Astrocyte (in vitro differentiated cells and primary cell): ENCODE measurements at regions not wholly inside any gene's neighbourhood (a gene's known extent, or its start where the extent isn't known, plus 50 kb on each side); places are given as distances from the start of the nearest gene placed in this dataset.

ENCODE experiments used
- DNase-seq: peaks from one replicate; pipeline ENCODE4 v3.0.0-alpha.2; 2010; ENCODE audit warnings: low read depth
- FAIRE-seq: peaks from 2 replicates; lab custom pipeline; 2011; peaks lifted over from hg19 to GRCh38; lab: Jason Lieb, UNC
- H2AFZ ChIP-seq: 2 replicates; pipeline ENCODE4 v1.6.0; 2012; ENCODE audit warnings: low read depth, low read length, inconsistent platforms
- H3K27ac ChIP-seq: 2 replicates; pipeline ENCODE4 v1.5.1; 2011; ENCODE audit warnings: low read depth, low read length, inconsistent platforms
- H3K27me3 ChIP-seq: 2 replicates; pipeline ENCODE4 v1.6.0; 2011; ENCODE audit warnings: low read length, inconsistent platforms; ENCODE audit not compliant: insufficient read depth
- H3K36me3 ChIP-seq: 2 replicates; pipeline ENCODE4 v1.5.1; 2011; ENCODE audit warnings: low read length, inconsistent platforms; ENCODE audit not compliant: insufficient read depth
- H3K4me1 ChIP-seq: 2 replicates; pipeline ENCODE4 v1.5.1; 2011; ENCODE audit warnings: low read length, inconsistent platforms; ENCODE audit not compliant: insufficient read depth
- H3K4me2 ChIP-seq: 2 replicates; pipeline ENCODE4 v1.6.0; 2012; ENCODE audit warnings: low read length, inconsistent platforms
- H3K4me3 ChIP-seq: 2 replicates; pipeline ENCODE4 v1.5.1; 2011; ENCODE audit warnings: low read depth, mild to moderate bottlenecking, low read length, inconsistent platforms; ENCODE audit not compliant: insufficient read depth
- H3K79me2 ChIP-seq: 2 replicates; pipeline ENCODE4 v1.6.0; 2012; ENCODE audit warnings: mild to moderate bottlenecking, low read length, inconsistent platforms; ENCODE audit not compliant: insufficient read depth
- H3K9ac ChIP-seq: 2 replicates; pipeline ENCODE4 v1.6.0; 2012; ENCODE audit warnings: mild to moderate bottlenecking, low read length, inconsistent platforms
- H3K9me3 ChIP-seq: 2 replicates; pipeline ENCODE4 v1.5.1; 2012; ENCODE audit warnings: low read depth, mild to moderate bottlenecking, low read length, inconsistent platforms; ENCODE audit not compliant: insufficient read depth
- H4K20me1 ChIP-seq: 2 replicates; pipeline ENCODE4 v1.6.0; 2012; ENCODE audit warnings: low read length, inconsistent platforms; ENCODE audit not compliant: insufficient read depth
- H3K27ac Mint-ChIP-seq: one replicate; pipeline ENCODE4 v1.8.0; 2021; ENCODE audit warnings: mild to moderate bottlenecking, mixed read lengths; ENCODE audit not compliant: unreplicated experiment
- H3K27me3 Mint-ChIP-seq: one replicate; pipeline ENCODE4 v1.8.0; 2021; ENCODE audit warnings: low read depth, mixed read lengths; ENCODE audit not compliant: unreplicated experiment
- H3K36me3 Mint-ChIP-seq: one replicate; pipeline ENCODE4 v1.8.0; 2021; ENCODE audit warnings: low read depth, mixed read lengths; ENCODE audit not compliant: unreplicated experiment
- H3K4me1 Mint-ChIP-seq: one replicate; pipeline ENCODE4 v1.8.0; 2021; ENCODE audit warnings: low read depth, mixed read lengths; ENCODE audit not compliant: unreplicated experiment
- H3K4me3 Mint-ChIP-seq: one replicate; pipeline ENCODE4 v1.8.0; 2021; ENCODE audit warnings: mild to moderate bottlenecking, moderate library complexity, mixed read lengths; ENCODE audit not compliant: unreplicated experiment
- H3K9me3 Mint-ChIP-seq: one replicate; pipeline ENCODE4 v1.8.0; 2021; ENCODE audit warnings: mild to moderate bottlenecking, mixed read lengths; ENCODE audit not compliant: unreplicated experiment
- EZH2 ChIP-seq: IDR thresholded peaks from 2 replicates; pipeline ENCODE4 v1.6.1; 2012; ENCODE audit warnings: mild to moderate bottlenecking, low read length, inconsistent platforms; ENCODE audit not compliant: insufficient read depth
- TF ChIP-seq, protein P1 (sequence below): IDR thresholded peaks from 2 replicates; pipeline ENCODE4 v1.5.1; 2011; ENCODE audit warnings: low read depth, mild to moderate bottlenecking, inconsistent platforms, low read length, moderate library complexity; ENCODE audit not compliant: insufficient read depth

DNA sequence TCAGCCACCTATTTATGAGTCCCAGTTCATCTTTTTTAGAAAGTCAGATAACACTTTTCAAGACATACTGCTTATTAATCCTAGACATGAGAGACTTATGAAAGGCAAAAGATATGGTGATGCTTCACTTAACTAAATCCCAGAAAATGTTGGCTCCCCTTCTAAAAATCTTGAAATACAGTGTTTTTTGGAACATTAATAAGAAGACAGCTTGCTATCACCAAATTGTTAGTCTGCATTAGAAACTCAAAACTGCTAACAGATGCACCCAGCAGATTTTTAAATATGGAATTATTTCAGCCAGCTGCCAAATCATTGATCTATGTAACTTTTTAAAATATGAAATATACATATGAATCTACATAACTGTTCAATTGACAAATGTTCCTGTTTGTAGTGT lies 108.6 kb upstream of the TIAM2 start:
- Histone ChIP-seq H3K79me2 (no peaks in the 10 kb centered on the region), H3K36me3 (no peaks in the 10 kb centered on the region), H4K20me1 (peaks cover 20% of the 10 kb centered on the region), H3K27me3 (no peaks in the 10 kb centered on the region), H2AFZ (no peak overlapping the region), H3K9me3 (no peaks in the 10 kb centered on the region), H3K9ac (no peak overlapping the region), H3K27ac (no peak overlapping the region), H3K4me1 (no peaks in the 10 kb centered on the region), H3K4me3 (no peak overlapping the region), H3K4me2 (no peak overlapping the region)
- Mint-ChIP-seq H3K9me3 (peaks cover 2% of the 10 kb centered on the region), H3K4me1 (peaks cover 19% of the 10 kb centered on the region), H3K27ac (no peak overlapping the region), H3K4me3 (no peak overlapping the region), H3K27me3 (no peaks in the 10 kb centered on the region), H3K36me3 (peaks cover 3% of the 10 kb centered on the region)
- no peak for DNase-seq
- FAIRE-seq, result no peak
- TF ChIP-seq EZH2, result no peak
- TF ChIP-seq, protein P1, sequence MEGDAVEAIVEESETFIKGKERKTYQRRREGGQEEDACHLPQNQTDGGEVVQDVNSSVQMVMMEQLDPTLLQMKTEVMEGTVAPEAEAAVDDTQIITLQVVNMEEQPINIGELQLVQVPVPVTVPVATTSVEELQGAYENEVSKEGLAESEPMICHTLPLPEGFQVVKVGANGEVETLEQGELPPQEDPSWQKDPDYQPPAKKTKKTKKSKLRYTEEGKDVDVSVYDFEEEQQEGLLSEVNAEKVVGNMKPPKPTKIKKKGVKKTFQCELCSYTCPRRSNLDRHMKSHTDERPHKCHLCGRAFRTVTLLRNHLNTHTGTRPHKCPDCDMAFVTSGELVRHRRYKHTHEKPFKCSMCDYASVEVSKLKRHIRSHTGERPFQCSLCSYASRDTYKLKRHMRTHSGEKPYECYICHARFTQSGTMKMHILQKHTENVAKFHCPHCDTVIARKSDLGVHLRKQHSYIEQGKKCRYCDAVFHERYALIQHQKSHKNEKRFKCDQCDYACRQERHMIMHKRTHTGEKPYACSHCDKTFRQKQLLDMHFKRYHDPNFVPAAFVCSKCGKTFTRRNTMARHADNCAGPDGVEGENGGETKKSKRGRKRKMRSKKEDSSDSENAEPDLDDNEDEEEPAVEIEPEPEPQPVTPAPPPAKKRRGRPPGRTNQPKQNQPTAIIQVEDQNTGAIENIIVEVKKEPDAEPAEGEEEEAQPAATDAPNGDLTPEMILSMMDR, result no peak

DNA sequence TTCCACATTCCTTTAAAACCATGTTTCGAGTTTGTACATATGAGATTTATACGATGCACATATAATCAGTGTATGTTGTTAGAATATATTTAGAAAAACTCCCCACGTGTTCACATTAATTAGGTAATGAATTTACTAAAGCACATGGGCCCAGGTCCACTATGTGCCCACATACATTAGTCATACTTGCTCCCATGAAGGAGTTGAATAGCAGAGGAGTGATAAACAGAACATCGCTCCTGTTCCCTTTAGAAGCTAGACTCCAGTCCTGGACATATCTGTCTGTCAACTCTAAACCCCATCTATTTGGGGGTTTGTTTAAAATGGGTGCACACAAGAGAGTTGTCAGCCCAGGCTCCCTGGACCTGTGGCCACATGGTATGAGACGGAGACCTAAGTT lies 108.1 kb upstream of the TIAM2 start:
- H3K27me3 Mint-ChIP-seq, result no peaks in the 10 kb centered on the region
- H3K4me1 ChIP-seq, result no peaks in the 10 kb centered on the region
- H3K9me3 Mint-ChIP-seq, result peaks cover 2% of the 10 kb centered on the region
- peak overlapping the region; percentile 42 for H3K27ac Mint-ChIP-seq
- FAIRE-seq (no peak), DNase-seq (peak; percentile 52)
- H3K4me1 Mint-ChIP-seq, result peaks cover 20% of the 10 kb centered on the region
- no peak overlapping the region for H3K27ac ChIP-seq
- H3K4me2 ChIP-seq, result no peak overlapping the region
- H2AFZ ChIP-seq, result no peak overlapping the region
- no peaks in the 10 kb centered on the region for H3K9me3 ChIP-seq
- no peaks in the 10 kb centered on the region for H3K36me3 ChIP-seq
- H3K4me3 Mint-ChIP-seq, result no peak overlapping the region
- peaks cover 2% of the 10 kb centered on the region for H3K79me2 ChIP-seq
- H3K9ac ChIP-seq, result no peak overlapping the region
- no peak for TF ChIP-seq EZH2
- TF ChIP-seq, protein P1, result no peak
- peaks cover 5% of the 10 kb centered on the region for H3K36me3 Mint-ChIP-seq
- H3K4me3 ChIP-seq, result no peak overlapping the region
- no peaks in the 10 kb centered on the region for H3K27me3 ChIP-seq
- H4K20me1 ChIP-seq, result peaks cover 22% of the 10 kb centered on the region

DNA sequence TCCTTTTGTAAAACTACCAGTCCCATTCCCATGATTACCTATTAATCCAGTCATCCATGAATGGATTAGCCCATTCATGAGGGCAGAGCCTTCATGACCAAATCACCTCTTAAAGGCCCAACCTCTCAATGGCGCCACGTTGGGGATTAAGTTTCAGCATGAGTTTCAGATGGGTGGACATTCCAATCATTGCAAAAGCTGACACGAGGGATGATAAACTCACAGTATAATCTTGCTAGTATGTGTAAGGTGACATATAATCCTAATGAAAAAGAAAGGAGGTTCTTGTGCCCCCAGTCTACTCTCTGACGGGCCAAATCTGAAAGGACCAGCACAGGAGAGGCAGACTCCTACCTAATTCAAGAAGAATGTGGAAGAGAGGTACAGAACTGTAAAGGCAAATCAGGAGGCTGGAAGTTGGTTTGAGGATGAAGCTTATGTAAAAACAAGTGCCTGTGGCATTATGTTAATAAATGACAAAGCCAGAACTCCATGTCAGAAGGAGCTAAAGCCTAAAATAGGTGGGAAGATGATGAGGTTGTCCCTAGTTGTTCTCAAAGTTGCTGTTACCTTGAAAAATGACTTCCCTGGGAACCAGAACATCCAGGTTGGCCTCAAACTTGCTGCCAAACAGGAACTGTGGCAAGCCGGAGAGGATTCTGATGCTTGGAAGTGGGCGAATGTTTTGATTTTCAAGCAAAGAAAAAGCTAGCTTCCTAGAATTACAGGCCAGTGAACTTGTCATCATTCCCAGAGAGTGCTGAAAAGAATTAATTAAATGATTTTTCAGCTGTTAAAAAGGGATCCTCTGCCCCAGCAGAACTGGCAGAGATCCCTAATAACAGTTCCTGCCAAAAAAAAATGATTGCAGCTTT lies 106.5 kb upstream of the TIAM2 start:
- no peaks in the 10 kb centered on the region for H3K9me3 ChIP-seq
- Mint-ChIP-seq H3K9me3 (no peaks in the 10 kb centered on the region), H3K27me3 (no peaks in the 10 kb centered on the region), H3K4me1 (peaks cover 28% of the 10 kb centered on the region), H3K36me3 (peaks cover 6% of the 10 kb centered on the region), H3K27ac (no peak overlapping the region), H3K4me3 (peak overlapping the region; percentile 28)
- peaks cover 6% of the 10 kb centered on the region for H3K4me1 ChIP-seq
- no peak overlapping the region for H3K27ac ChIP-seq
- H3K36me3 ChIP-seq, result no peaks in the 10 kb centered on the region
- no peak overlapping the region for H3K9ac ChIP-seq
- peaks cover 27% of the 10 kb centered on the region for H4K20me1 ChIP-seq
- H3K27me3 ChIP-seq, result no peaks in the 10 kb centered on the region
- DNase-seq, result peak; percentile 27
- peaks cover 9% of the 10 kb centered on the region for H3K79me2 ChIP-seq
- TF ChIP-seq, protein P1, result no peak
- no peak for TF ChIP-seq EZH2
- no peak overlapping the region for H2AFZ ChIP-seq
- H3K4me3 ChIP-seq, result no peak overlapping the region
- H3K4me2 ChIP-seq, result no peak overlapping the region
- no peak for FAIRE-seq
